Stomach (tissue), 8 donors: ENCODE measurements at regions not wholly inside any gene's neighbourhood (a gene's known extent, or its start where the extent isn't known, plus 50 kb on each side); places are given as distances from the start of the nearest gene placed in this dataset.

ENCODE experiments used
- DNase-seq, 2 donors: peaks; one replicate each; pipeline versions ENCODE4 v3.0.0 to v3.0.0-alpha.2; 2013 to 2019
- H3K27ac ChIP-seq, 5 donors: fragments of 200-600 bp in 4 of 5; sonication (generic) in 4 of 5; one replicate each; pipeline ENCODE4 v1.5.1; 2013 to 2019; ENCODE audit warnings: mild to moderate bottlenecking in 1 of 5, moderate library complexity in 1 of 5
- H3K27me3 ChIP-seq, 3 donors: fragments of 200-600 bp; sonication (generic); one replicate each; pipeline ENCODE4 v1.5.1; 2017 to 2019; ENCODE audit warnings: mixed run types in 1 of 3
- H3K36me3 ChIP-seq, 4 donors: fragments of 200-600 bp; sonication (generic); 1 replicate in 3 of 4; 2 replicates in 1 of 4; pipeline ENCODE4 v1.5.1; 2016 to 2019
- H3K4me1 ChIP-seq, 4 donors: fragments of 200-600 bp; sonication (generic); one replicate each; pipeline ENCODE4 v1.5.1; 2016 to 2019
- H3K4me3 ChIP-seq, 4 donors: fragments of 200-600 bp; sonication (generic) in 3 of 4; one replicate each; pipeline ENCODE4 v1.5.1; 2016 to 2019; ENCODE audit warnings: mild to moderate bottlenecking in 1 of 4
- H3K9me3 ChIP-seq, 4 donors: fragments of 200-600 bp; sonication (generic); one replicate each; pipeline ENCODE4 v1.5.1; 2016 to 2019
- CTCF ChIP-seq, 7 experiments: fragments of 450-650 bp in 4 of 7; fragments of 200-600 bp in 3 of 7; sonication (generic) in 3 of 7; IDR thresholded peaks; one replicate each; pipeline ENCODE4 v1.5.1; 2016 to 2019; ENCODE audit warnings: antibody characterized with exemption in 7 of 7, control low read depth in 2 of 7, mild to moderate bottlenecking in 1 of 7
- EP300 ChIP-seq: sonication (generic); formaldehyde crosslinking; IDR thresholded peaks from one replicate; pipeline ENCODE4 v1.6.1; 2017; ENCODE audit warnings: antibody characterized with exemption
- POLR2A ChIP-seq, 4 donors: fragments of 450-650 bp; IDR thresholded peaks; one replicate each; pipeline ENCODE4 v1.6.1; 2016; ENCODE audit warnings: antibody characterized with exemption in 4 of 4, control low read depth in 2 of 4, mild to moderate bottlenecking in 1 of 4, moderate library complexity in 1 of 4
- POLR2AphosphoS5 ChIP-seq, 3 donors: sonication (generic); formaldehyde crosslinking; IDR thresholded peaks; one replicate each; pipeline ENCODE4 v1.6.1; 2016; ENCODE audit warnings: antibody characterized with exemption in 3 of 3
- WGBS, 5 donors: extraction: QIAGEN DNeasy Blood & Tissue Kit in 3 of 5; methylation state at CpG; one replicate each; pipeline versions ENCODE4 v1.1.5 to v1.1.7; 2013 to 2018; 5-methylcytosine and 5-hydroxymethylcytosine counted together
- intact Hi-C: fragments of 100-400 bp; cut with DNase I; formaldehyde crosslinking; loops from one replicate; pipeline ENCODE4 v1.15.1; 2023; ENCODE audit warnings: low total_unique reads
- donor health status: healthy with polysubstance abuse.
- donor health status: Bipolar disorder and iron deficiency.
- donor health status: healthy.

DNA sequence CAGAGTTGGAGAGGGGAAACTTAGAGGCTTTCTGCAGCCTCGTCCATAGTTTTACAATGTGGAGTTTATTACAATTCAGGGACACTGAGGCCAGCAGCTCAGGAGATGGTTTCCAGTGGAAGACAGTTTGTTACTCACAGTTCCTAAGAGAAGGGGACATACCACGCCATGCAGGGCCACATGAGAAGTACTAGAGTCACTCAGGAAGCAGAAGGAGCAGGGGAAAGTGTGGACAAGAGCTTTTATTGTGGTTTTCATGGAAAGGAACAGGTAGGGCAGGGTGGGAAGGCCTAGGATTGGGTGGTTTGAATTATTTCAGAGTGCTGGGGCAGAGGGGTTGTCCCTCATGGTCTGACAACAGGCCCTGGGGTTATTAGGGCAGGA lies 292.1 kb upstream of the IGFBP3 start:
- no peaks in the 10 kb centered on the region for H3K9me3 ChIP-seq
- H3K27ac ChIP-seq = no peak overlapping the region
- WGBS, 5 donors = 70 to 91% (median 81%) methylated on average over 2 of the region's 2 CpGs
- no peaks in the 10 kb centered on the region for H3K27me3 ChIP-seq
- H3K36me3 ChIP-seq = no peaks in the 10 kb centered on the region
- no peak for DNase-seq
- H3K4me1 ChIP-seq = peaks cover 0 to 19% (median 9%) of the 10 kb centered on the region in 4 donors
- H3K4me3 ChIP-seq = no peak overlapping the region
- intact Hi-C loops = no loop called here
- no peak for TF ChIP-seq POLR2A (IDR thresholded peaks at IDR 0.05)
- no peak for TF ChIP-seq CTCF (IDR thresholded peaks at IDR 0.05)
- TF ChIP-seq POLR2AphosphoS5 (IDR thresholded peaks at IDR 0.05) = no peak
- TF ChIP-seq EP300 = no peak

- TF ChIP-seq CTCF (IDR thresholded peaks at IDR 0.05) (no peak), EP300 (no peak), POLR2A (IDR thresholded peaks at IDR 0.05) (no peak), POLR2AphosphoS5 (IDR thresholded peaks at IDR 0.05) (no peak)
- no peak overlapping the region for H3K27ac ChIP-seq
- intact Hi-C loops = no loop called here
- H3K27me3 ChIP-seq = no peaks in the 10 kb centered on the region
- WGBS, 5 donors = 71 to 84% (median 72%) methylated on average over 8 of the region's 8 CpGs
- H3K4me1 ChIP-seq = peaks cover 1 to 23% (median 12%) of the 10 kb centered on the region in 4 donors
- no peak overlapping the region for H3K4me3 ChIP-seq
- no peaks in the 10 kb centered on the region for H3K9me3 ChIP-seq
- H3K36me3 ChIP-seq = no peaks in the 10 kb centered on the region
- no peak for DNase-seq
These were observed 291.5 kb upstream of the IGFBP3 start for GRCh38 chr7:46212425-46213153.

GRCh38 chr7:46210467-46210866 lies 289.4 kb upstream of the IGFBP3 start:
- 67 to 87% (median 84%) methylated on average over 3 of the region's 3 CpGs for WGBS, 5 donors
- TF ChIP-seq CTCF (IDR thresholded peaks at IDR 0.05) = no peak
- no peak for TF ChIP-seq POLR2A (IDR thresholded peaks at IDR 0.05)
- TF ChIP-seq POLR2AphosphoS5 (IDR thresholded peaks at IDR 0.05) = no peak
- no peak for TF ChIP-seq EP300
- intact Hi-C loops = no loop called here

GRCh38 chr7:46209611-46210388 lies 288.7 kb upstream of the IGFBP3 start:
- 88 to 96% (median 93%) methylated on average over 9 of the region's 9 CpGs for WGBS, 5 donors
- H3K4me3 ChIP-seq = no peak overlapping the region

More at GRCh38 chr7:46210467-46210866, 289.4 kb upstream of the IGFBP3 start:
- no peak for DNase-seq
- H3K9me3 ChIP-seq = no peaks in the 10 kb centered on the region
- H3K4me1 ChIP-seq = peaks cover 13 to 39% (median 28%) of the 10 kb centered on the region in 4 donors
- no peak overlapping the region for H3K27ac ChIP-seq
- H3K4me3 ChIP-seq = no peak overlapping the region
- no peaks in the 10 kb centered on the region for H3K36me3 ChIP-seq
- H3K27me3 ChIP-seq = no peaks in the 10 kb centered on the region

More at GRCh38 chr7:46209611-46210388, 288.7 kb upstream of the IGFBP3 start:
- TF ChIP-seq POLR2A (IDR thresholded peaks at IDR 0.05) (no peak), EP300 (no peak), CTCF (IDR thresholded peaks at IDR 0.05) (no peak), POLR2AphosphoS5 (IDR thresholded peaks at IDR 0.05) (no peak)
- Histone ChIP-seq H3K27me3 (no peaks in the 10 kb centered on the region), H3K27ac (no peak overlapping the region), H3K36me3 (no peaks in the 10 kb centered on the region), H3K4me1 (peaks cover 13 to 46% (median 28%) of the 10 kb centered on the region in 4 donors), H3K9me3 (no peaks in the 10 kb centered on the region)
- DNase-seq = no peak
- intact Hi-C loops = no loop called here
